H1 (cell line): ENCODE measurements at regions not wholly inside any gene's neighbourhood (a gene's known extent, or its start where the extent isn't known, plus 50 kb on each side); places are given as distances from the start of the nearest gene placed in this dataset.

Experiments
- CTCF ChIA-PET: fragments of 300-600 bp; sonication (Branson Sonifier 250); formaldehyde crosslinking; loops from one replicate; lab custom pipeline; 2021; ENCODE audit not compliant: partially characterized antibody; lab: Charles Lee
- POLR2A ChIA-PET: fragments of 300-600 bp; sonication (Branson Sonifier 250); formaldehyde crosslinking; loops from one replicate; lab custom pipeline; 2021; ENCODE audit warnings: inconsistent platforms; ENCODE audit not compliant: partially characterized antibody; lab: Charles Lee
- DNase-seq, 2 experiments: peaks; one replicate each; pipeline versions ENCODE4 v3.0.0 to v3.0.0-alpha.2; 2010 to 2022; ENCODE audit warnings: low spot score in 2 of 2, low read depth in 1 of 2, mixed read lengths in 1 of 2
- FAIRE-seq: peaks from 2 replicates; lab custom pipeline; 2011; peaks lifted over from hg19 to GRCh38; lab: Jason Lieb, UNC
- H2AFZ ChIP-seq: 2 replicates; pipeline ENCODE4 v1.8.1; 2012; ENCODE audit warnings: low read length, inconsistent platforms
- H2AK5ac ChIP-seq: 2 replicates; pipeline ENCODE4 v1.6.1; 2013; ENCODE audit warnings: low read depth, low read length
- H2BK120ac ChIP-seq: replicated peaks from 2 replicates; pipeline ENCODE3; 2013; ENCODE audit warnings: low read depth, low read length, inconsistent platforms
- H2BK12ac ChIP-seq: 2 replicates; pipeline ENCODE4 v1.6.1; 2013; ENCODE audit warnings: low read depth, low read length
- H2BK15ac ChIP-seq: 2 replicates; pipeline ENCODE4 v1.6.1; 2013; ENCODE audit warnings: low read length
- H2BK20ac ChIP-seq: 2 replicates; pipeline ENCODE4 v1.6.1; 2013; ENCODE audit warnings: low read length
- H2BK5ac ChIP-seq: 2 replicates; pipeline ENCODE4 v1.6.1; 2013; ENCODE audit warnings: low read depth, low read length
- H3K14ac ChIP-seq: 2 replicates; pipeline ENCODE4 v1.6.1; 2013; ENCODE audit warnings: inconsistent platforms; ENCODE audit not compliant: insufficient read length
- H3K18ac ChIP-seq: 2 replicates; pipeline ENCODE4 v1.6.1; 2013; ENCODE audit warnings: low read length; ENCODE audit errors: extremely low read depth
- H3K23ac ChIP-seq: 2 replicates; pipeline ENCODE4 v1.6.1; 2013; ENCODE audit warnings: inconsistent platforms; ENCODE audit not compliant: insufficient read length
- H3K23me2 ChIP-seq: 2 replicates; pipeline ENCODE4 v1.6.1; 2013; ENCODE audit warnings: low read depth, low read length
- H3K27ac ChIP-seq: 2 replicates; pipeline ENCODE4 v1.6.1; 2011; ENCODE audit warnings: low read depth, low read length, inconsistent platforms
- H3K27me3 ChIP-seq, 4 experiments: replicated peaks in 1 of 4; 1 replicate in 1 of 4; 2 replicates in 3 of 4; pipeline versions ENCODE4 v1.6.1 to v1.8.1; 2011 to 2013; ENCODE audit warnings: low read length in 3 of 4, mild to moderate bottlenecking in 3 of 4, inconsistent platforms in 2 of 4, mixed read lengths in 2 of 4, moderate library complexity in 1 of 4; ENCODE audit not compliant: control insufficient read depth in 3 of 4, insufficient read depth in 3 of 4; ENCODE audit errors: extremely low read depth in 1 of 4
- H3K36me3 ChIP-seq, 4 experiments: 2 replicates each; pipeline versions ENCODE4 v1.6.1 to v1.8.1; 2011 to 2013; ENCODE audit warnings: mild to moderate bottlenecking in 4 of 4, low read length in 3 of 4, moderate library complexity in 2 of 4, control low read depth in 1 of 4, inconsistent platforms in 1 of 4; ENCODE audit not compliant: insufficient read depth in 4 of 4, control insufficient read depth in 2 of 4
- H3K4ac ChIP-seq: replicated peaks from 2 replicates; pipeline ENCODE3; 2013; ENCODE audit warnings: low read length, low read depth, mixed read lengths, inconsistent platforms; ENCODE audit not compliant: insufficient read length
- H3K4me1 ChIP-seq, 4 experiments: replicated peaks in 1 of 4; 1 replicate in 1 of 4; 2 replicates in 3 of 4; pipeline versions ENCODE4 v1.6.1 to v1.8.1; 2011 to 2013; ENCODE audit warnings: low read length in 3 of 4, inconsistent platforms in 2 of 4, mixed read lengths in 1 of 4; ENCODE audit not compliant: insufficient read depth in 4 of 4, control insufficient read depth in 3 of 4
- H3K4me2 ChIP-seq, 2 experiments: 2 replicates each; pipeline versions ENCODE4 v1.6.1 to v1.8.1; 2011 to 2013; ENCODE audit warnings: low read depth in 2 of 2, low read length in 2 of 2, control low read depth in 1 of 2, inconsistent platforms in 1 of 2, mild to moderate bottlenecking in 1 of 2; ENCODE audit not compliant: insufficient read depth in 1 of 2
- H3K4me3 ChIP-seq, 4 experiments: fragments of 200-600, 300-600 bp in 1 of 4; sonication (generic), shearing (Covaris generic), sonication (Bioruptor Twin) in 1 of 4; 2 replicates each; pipeline versions ENCODE4 v1.5.1 to v1.8.1; 2011 to 2016; ENCODE audit warnings: low read length in 4 of 4, low read depth in 3 of 4, control low read depth in 2 of 4, inconsistent platforms in 2 of 4, mild to moderate bottlenecking in 2 of 4, mixed read lengths in 1 of 4, moderate library complexity in 1 of 4; ENCODE audit not compliant: insufficient read depth in 2 of 4; ENCODE audit errors: extremely low read depth in 1 of 4
- H3K56ac ChIP-seq: replicated peaks from 2 replicates; pipeline ENCODE3; 2013; ENCODE audit warnings: low read depth, mild to moderate bottlenecking, mixed read lengths, low read length, inconsistent platforms; ENCODE audit not compliant: insufficient read length
- H3K79me1 ChIP-seq: 2 replicates; pipeline ENCODE4 v1.6.1; 2013; ENCODE audit warnings: low read depth, low read length, control low read depth
- H3K79me2 ChIP-seq, 2 experiments: 2 replicates each; pipeline versions ENCODE4 v1.6.1 to v1.8.1; 2012 to 2013; ENCODE audit warnings: low read length in 2 of 2, mild to moderate bottlenecking in 2 of 2, inconsistent platforms in 1 of 2; ENCODE audit not compliant: insufficient read depth in 2 of 2, control insufficient read depth in 1 of 2
- H3K9ac ChIP-seq, 4 experiments: replicated peaks in 1 of 4; 1 replicate in 1 of 4; 2 replicates in 3 of 4; pipeline versions ENCODE4 v1.6.1 to v1.8.1; 2011 to 2013; ENCODE audit warnings: low read depth in 3 of 4, low read length in 3 of 4, control low read depth in 2 of 4, mild to moderate bottlenecking in 2 of 4, moderate library complexity in 2 of 4, inconsistent platforms in 1 of 4; ENCODE audit errors: extremely low read depth in 1 of 4
- H3K9me3 ChIP-seq, 2 experiments: 2 replicates each; pipeline versions ENCODE4 v1.6.1 to v1.8.1; 2012 to 2013; ENCODE audit warnings: mild to moderate bottlenecking in 2 of 2, moderate library complexity in 2 of 2, control low read depth in 1 of 2, inconsistent platforms in 1 of 2, low read depth in 1 of 2, low read length in 1 of 2, mixed read lengths in 1 of 2; ENCODE audit not compliant: insufficient read depth in 2 of 2
- H4K20me1 ChIP-seq, 2 experiments: replicated peaks in 1 of 2; 2 replicates each; pipeline versions ENCODE3 to v1.8.1; 2011 to 2013; ENCODE audit warnings: inconsistent platforms in 2 of 2, low read length in 2 of 2, mild to moderate bottlenecking in 1 of 2; ENCODE audit not compliant: insufficient read depth in 2 of 2, control insufficient read depth in 1 of 2
- H4K5ac ChIP-seq: 2 replicates; pipeline ENCODE4 v1.6.1; 2013; ENCODE audit warnings: low read length, low read depth, mixed read lengths, inconsistent platforms; ENCODE audit not compliant: insufficient read length
- H4K8ac ChIP-seq: 2 replicates; pipeline ENCODE4 v1.8.0; 2013; ENCODE audit warnings: mild to moderate bottlenecking, moderate library complexity, low read length, inconsistent platforms; ENCODE audit not compliant: insufficient read depth; ENCODE audit errors: extremely low read depth
- H4K91ac ChIP-seq: replicated peaks from 2 replicates; pipeline ENCODE3; 2013; ENCODE audit warnings: low read length, mixed read lengths, inconsistent platforms; ENCODE audit not compliant: insufficient read length
- CBX5 ChIP-seq: fragments of 300-800, 300-1000 bp; sonication (generic); IDR thresholded peaks from 2 replicates; pipeline ENCODE4 v1.7.1; 2016; ENCODE audit warnings: antibody characterized with exemption, low read length, low read depth
- CBX8 ChIP-seq: fragments of 300-800, 300-1000 bp; sonication (generic); IDR thresholded peaks from 2 replicates; pipeline ENCODE4 v1.7.1; 2016; ENCODE audit warnings: low read depth, low read length, borderline replicate concordance
- FOSL1 ChIP-seq: IDR thresholded peaks from 2 replicates; pipeline ENCODE4 v1.6.1; 2011; ENCODE audit warnings: mild to moderate bottlenecking, low read depth, low read length, moderate library complexity; ENCODE audit not compliant: insufficient read depth
- GTF2F1 ChIP-seq: IDR thresholded peaks from 2 replicates; pipeline ENCODE4 v1.6.1; 2012; ENCODE audit warnings: low read depth, low read length, improper control_type of control experiment, borderline replicate concordance
- HDAC6 ChIP-seq: IDR thresholded peaks from one replicate; pipeline ENCODE4 v1.7.1; 2012; ENCODE audit warnings: low read depth, mild to moderate bottlenecking, inconsistent platforms, low read length, moderate library complexity
- MAFK ChIP-seq: IDR thresholded peaks from 2 replicates; pipeline ENCODE4 v1.6.1; 2012; ENCODE audit warnings: low read depth, mild to moderate bottlenecking, improper control_type of control experiment, low read length
- NRF1 ChIP-seq: IDR thresholded peaks from 2 replicates; pipeline ENCODE4 v1.6.1; 2011; ENCODE audit warnings: mild to moderate bottlenecking, low read depth, low read length, improper control_type of control experiment
- POLR2AphosphoS5 ChIP-seq: IDR thresholded peaks from 2 replicates; pipeline ENCODE4 v1.6.1; 2011; ENCODE audit warnings: low read depth, low read length
- RAD21 ChIP-seq, 2 experiments: IDR thresholded peaks in 1 of 2; conservative IDR thresholded peaks in 1 of 2; 2 replicates each; pipeline ENCODE4 v1.6.1; 2011; ENCODE audit warnings: low read depth in 2 of 2, low read length in 2 of 2, improper control_type of control experiment in 1 of 2, inconsistent platforms in 1 of 2, mild to moderate bottlenecking in 1 of 2, moderate library complexity in 1 of 2
- SIN3A ChIP-seq, 2 experiments: IDR thresholded peaks in 1 of 2; conservative IDR thresholded peaks in 1 of 2; 2 replicates each; pipeline ENCODE4 v1.6.1; 2011 to 2012; ENCODE audit warnings: low read length in 2 of 2, improper control_type of control experiment in 1 of 2, low read depth in 1 of 2, mild to moderate bottlenecking in 1 of 2
- SIRT6 ChIP-seq: IDR thresholded peaks from one replicate; pipeline ENCODE4 v1.7.1; 2012; ENCODE audit warnings: low read length, inconsistent platforms
- SRF ChIP-seq: IDR thresholded peaks from 2 replicates; pipeline ENCODE4 v1.6.1; 2011; ENCODE audit warnings: mild to moderate bottlenecking, low read depth, low read length, moderate library complexity
- TBP ChIP-seq: IDR thresholded peaks from 2 replicates; pipeline ENCODE4 v1.6.1; 2011; ENCODE audit warnings: low read depth, low read length, improper control_type of control experiment
- TEAD4 ChIP-seq: IDR thresholded peaks from 2 replicates; pipeline ENCODE4 v1.6.1; 2012; ENCODE audit warnings: low read depth, low read length, inconsistent platforms, mixed read lengths
- WGBS, 2 experiments: shearing (Covaris generic) in 1 of 2; methylation state at CpG; one replicate each; pipeline versions ENCODE4 v1.1.6 to v1.1.7; 2013 to 2015; ENCODE audit warnings: low lambda C conversion rate in 2 of 2, mixed read lengths in 2 of 2, inconsistent platforms in 1 of 2, low coverage in 1 of 2, missing lambda C conversion rate in 1 of 2; ENCODE audit not compliant: insufficient replicate concordance in 2 of 2, insufficient coverage in 1 of 2, insufficient read length in 1 of 2; ENCODE audit errors: extremely low coverage in 1 of 2, missing lambda C conversion rate in 1 of 2; 5-methylcytosine and 5-hydroxymethylcytosine counted together
- TF ChIP-seq, protein P1 (sequence below): IDR thresholded peaks from 2 replicates; pipeline ENCODE4 v1.6.1; 2012; ENCODE audit warnings: inconsistent platforms

DNA sequence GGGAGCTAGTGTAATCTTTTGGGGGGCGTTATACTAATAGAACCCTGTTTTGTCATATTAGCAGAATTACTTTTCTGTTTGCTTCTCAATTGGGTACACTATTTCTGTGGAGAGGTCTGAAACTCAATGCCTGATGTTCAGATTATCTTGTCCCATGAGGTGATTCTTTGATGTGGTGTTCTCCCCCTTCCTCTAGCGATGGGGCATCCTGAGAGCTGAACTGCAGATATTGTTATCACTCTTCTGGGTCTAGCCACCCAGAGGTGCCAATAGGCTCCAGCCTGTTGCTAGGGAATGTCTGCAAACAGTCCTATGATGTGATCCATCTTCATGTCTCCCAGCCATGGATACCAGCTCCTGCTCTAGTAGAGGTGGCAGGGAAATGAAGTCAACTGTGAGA is 233.1 kb upstream of the RASA1 start:
- WGBS, 2 experiments: 90% methylated on average over 2 of the region's 2 CpGs; no CpG with 5 or more reads in 1 of the 2 experiments
- no peak overlapping the region for H2BK15ac ChIP-seq
- H2BK5ac ChIP-seq: no peak overlapping the region
- H3K79me2 ChIP-seq: no peaks in the 10 kb centered on the region
- H3K36me3 ChIP-seq: no peaks in the 10 kb centered on the region
- no peak for DNase-seq
- H3K9me3 ChIP-seq: no peaks in the 10 kb centered on the region
- no peak overlapping the region for H4K8ac ChIP-seq
- no peak overlapping the region for H3K56ac ChIP-seq
- no peak overlapping the region for H3K9ac ChIP-seq
- H3K4me2 ChIP-seq: no peak overlapping the region
- no peaks in the 10 kb centered on the region for H3K79me1 ChIP-seq
- ChIA-PET POLR2A (no interaction called here), CTCF (no interaction called here)
- H4K5ac ChIP-seq: no peak overlapping the region
- no peaks in the 10 kb centered on the region for H3K4me1 ChIP-seq
- H3K4ac ChIP-seq: no peak overlapping the region
- H3K23ac ChIP-seq: no peak overlapping the region
- no peak overlapping the region for H4K91ac ChIP-seq
- no peak overlapping the region for H2BK12ac ChIP-seq
- H2BK120ac ChIP-seq: no peak overlapping the region
- H3K18ac ChIP-seq: no peak overlapping the region
- H3K27ac ChIP-seq: no peak overlapping the region
- no peaks in the 10 kb centered on the region for H3K23me2 ChIP-seq
- no peaks in the 10 kb centered on the region for H4K20me1 ChIP-seq
- no peak for FAIRE-seq
- no peak overlapping the region for H2AK5ac ChIP-seq
- H3K4me3 ChIP-seq: no peak overlapping the region
- no peak overlapping the region for H2AFZ ChIP-seq
- H3K27me3 ChIP-seq: no peaks in the 10 kb centered on the region
- no peak overlapping the region for H3K14ac ChIP-seq
- H2BK20ac ChIP-seq: no peak overlapping the region
- TF ChIP-seq POLR2AphosphoS5 (no peak), TBP (no peak), GTF2F1 (no peak), RAD21 (IDR thresholded peaks at IDR 0.05 in 1 of 2, conservative IDR thresholded peaks at IDR 0.05 in 1 of 2; ENCODE audit: low read depth in 2 of 2, low read length in 2 of 2) (no peak), NRF1 (no peak), SIRT6 (no peak), FOSL1 (no peak), SIN3A (conservative IDR thresholded peaks at IDR 0.05 in 1 of 2, IDR thresholded peaks at IDR 0.05 in 1 of 2; ENCODE audit: low read depth in 1 of 2, low read length in 2 of 2) (no peak), TEAD4 (no peak), HDAC6 (no peak), CBX5 (no peak), SRF (no peak), MAFK (no peak), CBX8 (no peak)
- TF ChIP-seq, protein P1, sequence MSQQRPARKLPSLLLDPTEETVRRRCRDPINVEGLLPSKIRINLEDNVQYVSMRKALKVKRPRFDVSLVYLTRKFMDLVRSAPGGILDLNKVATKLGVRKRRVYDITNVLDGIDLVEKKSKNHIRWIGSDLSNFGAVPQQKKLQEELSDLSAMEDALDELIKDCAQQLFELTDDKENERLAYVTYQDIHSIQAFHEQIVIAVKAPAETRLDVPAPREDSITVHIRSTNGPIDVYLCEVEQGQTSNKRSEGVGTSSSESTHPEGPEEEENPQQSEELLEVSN: no peak
